HG03045 (cell line): ENCODE measurements at regions not wholly inside any gene's neighbourhood (a gene's known extent, or its start where the extent isn't known, plus 50 kb on each side); places are given as distances from the start of the nearest gene placed in this dataset.
A peak's percentile ranks its signal among the peaks of the same experiment; 100 is the strongest.

Experiments used
- ATAC-seq: cut with Tn5 transposase; IDR thresholded peaks from one replicate; pipeline ENCODE4 v1.9.1; 2021; ENCODE audit warnings: mild to moderate bottlenecking, moderate library complexity; ENCODE audit not compliant: unreplicated experiment

DNA sequence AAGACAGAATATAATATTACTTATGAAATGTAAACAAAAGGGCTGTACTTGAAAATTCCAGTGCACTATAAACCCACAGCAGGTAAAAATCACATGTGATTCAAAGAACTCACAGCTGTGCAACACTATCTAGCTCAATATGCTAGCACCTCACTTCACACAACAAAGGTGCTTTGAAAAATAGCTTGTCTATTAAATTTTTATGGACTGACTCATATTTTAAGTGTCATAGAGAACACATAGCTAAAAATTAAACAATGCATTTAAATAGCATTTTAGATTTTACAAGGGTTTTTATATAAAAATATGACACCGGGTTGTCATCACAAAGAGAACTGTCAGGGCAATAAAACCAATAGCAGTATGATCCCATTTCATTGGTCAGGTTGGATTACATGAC is 1390.5 kb upstream of the TENM4 start:
- no peak for ATAC-seq

DNA sequence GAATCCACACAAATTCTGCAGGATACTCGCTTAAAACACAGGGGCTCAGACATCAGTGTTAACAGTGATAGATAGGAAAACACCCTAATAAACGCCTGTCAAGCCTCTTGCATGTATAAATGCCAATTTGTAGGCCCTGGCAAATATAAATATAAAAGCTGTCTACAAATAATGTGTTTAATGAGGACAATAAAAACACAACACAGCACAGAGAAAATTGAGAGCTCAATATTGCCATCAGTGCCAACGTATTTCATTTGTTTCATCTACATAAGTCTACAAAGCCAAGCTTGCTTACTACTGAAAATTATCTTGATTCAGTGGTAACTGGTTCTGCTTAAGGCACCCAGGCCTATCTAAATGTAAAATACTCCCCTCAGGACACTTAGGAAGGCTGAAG is 1387.0 kb upstream of the TENM4 start:
- ATAC-seq = no peak

DNA sequence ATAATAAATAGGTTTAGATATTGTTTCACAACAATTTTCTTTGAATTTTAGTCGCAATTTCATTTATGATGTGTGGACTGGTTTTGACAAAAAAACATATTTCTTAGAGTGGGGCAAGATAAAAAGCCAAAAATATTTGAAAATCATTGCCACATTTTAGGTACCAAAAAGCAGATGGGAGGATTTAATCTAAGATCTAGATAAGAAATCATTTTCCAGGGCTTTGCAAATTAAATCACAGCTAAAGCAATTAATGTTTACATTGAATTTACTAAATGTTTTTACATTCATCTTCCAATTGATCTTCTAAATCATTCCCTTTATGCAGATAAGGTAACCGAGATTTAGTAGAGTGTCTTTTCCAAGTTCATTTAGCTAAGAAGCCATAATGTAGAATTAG is 1386.0 kb upstream of the TENM4 start:
- no peak for ATAC-seq

DNA sequence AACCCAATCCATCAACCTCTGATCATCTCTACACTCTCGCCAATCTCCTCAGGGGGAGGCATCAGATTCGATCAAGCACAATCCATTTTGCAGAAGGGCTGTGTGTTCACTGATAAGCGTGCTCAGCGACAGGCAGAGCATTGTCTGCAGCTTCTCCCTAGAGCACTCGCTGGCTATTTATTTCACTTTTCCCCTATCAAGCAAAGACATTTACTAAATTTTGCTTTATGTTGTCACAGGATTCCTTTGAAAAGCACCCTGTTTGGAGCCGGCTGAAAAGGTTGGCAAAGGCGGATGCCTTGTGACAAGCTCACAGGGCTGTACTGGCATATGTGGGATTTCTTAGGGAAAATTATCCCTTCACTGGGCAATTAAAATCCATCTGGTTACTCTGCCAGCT is 1381.5 kb upstream of the TENM4 start:
- no peak for ATAC-seq

DNA sequence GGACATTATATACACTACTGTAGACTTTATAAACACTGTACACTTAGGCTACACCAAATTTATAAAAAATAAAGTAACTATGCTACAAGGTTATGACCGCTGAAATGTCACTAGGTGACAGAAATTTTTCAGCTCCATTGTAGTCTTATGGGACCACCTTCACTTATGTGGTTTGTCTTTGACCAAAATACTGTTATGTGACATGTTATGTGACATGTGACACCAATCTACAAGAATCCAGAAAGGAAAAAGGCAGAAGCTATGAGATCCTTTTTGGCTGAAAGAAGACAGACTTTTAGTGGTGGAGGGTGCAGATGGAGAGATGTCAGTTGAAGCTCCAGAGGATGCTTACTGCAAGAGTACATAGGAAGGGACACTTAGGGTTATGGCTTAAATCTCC is 1378.4 kb upstream of the TENM4 start:
- no peak for ATAC-seq

DNA sequence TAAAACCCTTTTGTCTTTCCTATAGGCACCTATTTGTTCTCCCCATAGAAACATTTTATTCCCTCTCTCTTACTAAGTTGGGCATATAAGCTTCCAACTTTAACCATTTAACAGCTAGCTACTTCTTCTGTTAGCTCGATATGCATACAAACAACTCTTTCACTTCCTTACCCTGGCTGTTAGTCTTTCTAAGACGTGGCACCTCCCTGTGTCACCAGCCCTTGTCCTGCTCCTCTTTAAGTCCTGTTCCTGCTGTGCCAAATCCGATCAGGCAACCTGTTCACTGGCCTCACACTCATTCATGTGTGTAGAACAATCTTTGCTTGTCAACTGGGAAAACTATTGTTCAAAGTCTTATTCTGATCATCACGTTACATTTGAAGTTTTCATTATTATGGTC is 1376.1 kb upstream of the TENM4 start:
- no peak for ATAC-seq

DNA sequence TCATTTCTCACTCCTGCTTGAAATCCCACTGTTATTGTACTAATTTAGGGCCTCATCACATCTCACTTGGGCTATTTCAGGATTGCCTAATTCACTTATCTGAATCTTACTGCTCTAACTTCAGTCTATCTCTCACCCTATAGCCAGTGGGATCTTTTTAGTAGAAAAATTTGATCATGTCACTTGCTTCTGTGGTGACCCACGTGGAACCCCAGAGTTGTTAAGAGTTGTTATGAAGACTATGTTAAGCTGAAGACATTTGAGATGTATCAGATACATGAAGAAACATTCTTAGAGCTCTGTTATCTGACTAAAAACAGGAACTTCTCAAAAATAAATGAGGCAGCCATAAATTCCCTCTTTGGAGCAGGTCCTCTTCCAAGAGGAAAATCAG is 1375.6 kb upstream of the TENM4 start:
- ATAC-seq = peak; percentile 31

DNA sequence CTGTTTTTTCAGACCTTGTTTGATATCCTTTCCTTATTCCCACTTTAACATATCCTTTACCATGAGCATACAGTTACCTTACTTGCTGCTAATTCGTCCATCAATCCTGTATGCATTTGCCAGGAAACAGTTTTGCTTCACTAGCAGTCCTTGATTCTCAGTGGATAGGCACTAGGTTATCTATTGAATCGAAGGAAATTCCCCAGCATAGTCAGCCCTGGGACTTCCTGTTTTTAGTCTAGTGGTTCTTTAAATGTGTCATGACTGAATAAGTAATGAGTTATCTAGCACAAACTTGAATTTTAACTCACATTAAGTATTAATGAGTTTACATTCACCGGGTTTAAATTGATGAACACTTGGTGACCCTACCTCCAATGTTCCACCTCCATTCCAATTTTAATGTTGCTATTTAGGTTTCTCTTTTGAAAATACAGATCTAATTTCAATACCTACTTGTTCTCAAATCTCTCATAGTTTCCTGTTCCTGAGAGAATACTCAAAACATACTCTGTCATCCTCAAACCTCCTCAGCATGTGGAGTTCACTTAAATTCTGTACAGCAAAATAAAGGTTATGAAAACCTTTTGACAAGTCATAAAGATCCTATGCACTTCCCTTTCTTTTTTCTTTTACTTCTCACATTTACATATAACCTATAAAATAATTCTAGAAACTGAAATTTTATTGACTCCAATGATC is 1375.1 kb upstream of the TENM4 start:
- peak; percentile 91 for ATAC-seq

DNA sequence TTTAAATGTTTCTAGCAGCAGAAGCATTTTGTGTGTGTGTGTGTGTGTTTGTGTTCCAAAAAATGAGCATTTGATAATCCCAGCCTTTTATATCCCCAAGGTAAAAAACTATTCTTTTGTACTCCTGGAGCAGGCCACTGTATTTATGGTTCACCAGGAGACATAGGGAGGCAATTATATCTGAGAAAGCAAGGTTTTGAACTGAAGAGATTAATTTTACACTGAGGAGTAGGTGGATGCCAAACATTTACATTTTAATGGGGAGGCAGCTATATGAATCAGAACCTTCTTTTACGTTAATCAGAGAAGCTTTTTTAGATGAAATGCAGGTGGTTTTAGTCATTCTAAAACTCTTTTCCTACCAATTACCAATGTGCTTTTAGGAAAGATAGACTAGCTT is 1374.0 kb upstream of the TENM4 start:
- no peak for ATAC-seq

DNA sequence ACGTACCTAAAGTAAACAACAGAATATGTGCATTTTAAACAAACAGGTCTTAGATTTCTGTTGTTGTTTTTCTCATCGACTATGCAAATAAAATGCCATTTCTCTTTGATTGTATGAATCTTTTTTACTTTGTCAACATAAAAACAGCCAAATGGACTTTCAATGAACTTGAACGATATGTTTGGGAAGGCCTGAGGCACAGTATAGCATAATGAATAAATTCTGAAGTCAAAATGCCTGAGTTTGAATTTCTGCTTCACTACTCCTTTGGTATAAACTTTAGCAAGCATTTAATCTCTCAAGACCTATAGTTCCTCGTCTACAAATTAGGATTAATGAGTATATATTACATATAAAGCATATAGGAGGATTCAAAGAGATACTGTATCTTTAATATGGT is 1369.9 kb upstream of the TENM4 start:
- ATAC-seq = no peak

DNA sequence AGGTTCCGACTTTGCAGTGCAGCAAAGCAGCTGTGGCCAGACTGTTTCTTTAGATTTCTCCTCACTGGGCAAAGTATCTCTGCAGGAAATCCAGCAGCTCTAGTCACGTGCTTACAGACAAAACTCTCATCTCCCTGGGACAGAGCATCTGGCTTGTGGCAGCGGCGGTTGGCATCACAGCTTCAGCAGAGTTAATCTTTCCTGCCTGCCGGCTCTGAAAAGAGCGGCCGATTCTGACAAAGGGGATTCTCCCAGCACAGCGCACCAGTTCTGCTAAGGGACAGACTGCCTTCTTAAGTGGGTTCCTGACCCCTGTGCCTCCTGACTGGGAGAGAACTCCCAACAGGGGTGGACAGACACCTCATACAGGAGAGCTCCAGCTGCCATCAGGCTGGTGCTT is 1357.3 kb upstream of the TENM4 start:
- no peak for ATAC-seq

DNA sequence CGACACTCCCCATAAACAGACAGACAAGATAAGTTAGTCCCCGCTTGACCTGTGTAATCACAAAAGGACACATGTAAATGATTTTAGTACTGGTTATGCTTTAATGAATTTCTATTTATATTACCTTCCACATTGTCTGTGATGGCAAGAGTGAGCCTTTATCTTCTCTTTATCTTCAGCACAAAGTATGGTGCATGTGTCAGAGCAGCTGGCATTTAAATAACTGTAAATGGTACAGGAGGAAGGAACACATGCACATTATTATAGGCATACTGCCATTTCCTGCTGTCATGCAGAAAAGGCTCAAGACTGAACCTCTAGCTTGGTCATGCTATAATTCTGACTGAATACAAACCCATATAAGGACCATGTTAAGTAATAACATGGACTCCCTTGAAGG is 1342.7 kb upstream of the TENM4 start:
- ATAC-seq = no peak

DNA sequence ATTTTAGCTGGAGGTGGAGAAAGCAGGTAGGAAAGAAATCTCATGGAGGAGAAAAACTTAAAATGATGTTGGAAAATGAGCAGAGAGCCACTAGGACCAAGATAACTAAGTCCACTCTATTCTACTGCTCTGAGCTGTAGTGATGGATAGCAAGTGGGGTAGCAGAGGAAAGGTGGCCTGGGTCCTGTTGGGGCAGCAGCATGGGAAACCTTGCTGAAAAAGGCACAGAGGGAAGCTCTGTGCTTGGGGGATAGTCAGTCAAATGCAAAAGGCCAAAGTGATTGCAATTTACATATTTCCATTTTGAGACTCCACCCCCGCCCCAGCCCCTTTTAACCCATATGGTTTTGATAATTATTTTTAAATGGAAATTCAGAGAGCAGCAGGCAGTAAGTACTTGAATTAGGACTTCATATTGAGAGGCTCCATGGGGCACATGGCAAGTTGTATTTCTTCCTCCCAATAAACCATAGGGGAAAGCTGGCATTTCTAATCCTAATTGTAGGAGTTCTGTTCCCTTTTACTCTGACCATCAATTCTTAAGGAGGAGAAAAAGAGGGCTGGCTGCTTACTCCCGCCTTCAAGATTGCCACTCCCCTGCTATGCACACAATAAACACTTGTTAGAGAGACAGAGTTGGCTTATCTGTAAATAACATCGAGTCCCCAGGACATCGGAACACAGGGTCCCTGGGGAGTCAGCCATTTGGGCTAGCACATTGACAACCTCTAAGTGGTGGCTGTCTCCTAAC is 1341.5 kb upstream of the TENM4 start:
- no peak for ATAC-seq

DNA sequence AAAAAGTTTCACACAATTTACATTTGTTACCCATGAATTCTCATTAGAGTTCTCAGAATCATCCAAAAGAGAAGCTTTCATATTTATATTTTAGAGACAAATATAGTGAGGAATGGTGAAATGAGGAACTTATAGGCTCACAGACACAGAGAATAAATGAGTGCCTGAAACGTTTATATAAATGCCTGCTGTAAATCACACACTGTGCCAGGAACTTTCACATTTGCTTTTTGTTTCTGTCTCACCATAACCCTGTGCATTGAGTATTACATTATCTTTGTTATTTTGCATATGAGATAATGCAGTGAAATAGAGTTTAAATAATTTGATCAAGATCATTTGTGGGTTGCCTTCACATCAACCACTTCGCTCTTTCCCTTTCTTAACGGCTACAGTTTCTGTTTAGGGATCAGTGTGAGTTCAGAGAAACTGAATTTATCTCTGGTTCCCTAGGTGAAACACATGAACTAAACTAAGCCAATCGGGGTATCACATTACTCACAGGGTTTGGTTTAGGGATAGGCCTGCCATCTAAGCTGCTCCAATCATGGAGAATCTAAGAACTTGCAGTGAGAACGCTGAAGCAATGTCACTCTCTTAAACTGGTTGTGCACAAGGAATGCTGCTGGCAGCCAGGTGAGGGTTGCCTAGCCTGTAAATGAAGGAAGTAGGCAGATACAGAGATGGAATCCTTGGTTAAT is 1339.2 kb upstream of the TENM4 start:
- no peak for ATAC-seq

DNA sequence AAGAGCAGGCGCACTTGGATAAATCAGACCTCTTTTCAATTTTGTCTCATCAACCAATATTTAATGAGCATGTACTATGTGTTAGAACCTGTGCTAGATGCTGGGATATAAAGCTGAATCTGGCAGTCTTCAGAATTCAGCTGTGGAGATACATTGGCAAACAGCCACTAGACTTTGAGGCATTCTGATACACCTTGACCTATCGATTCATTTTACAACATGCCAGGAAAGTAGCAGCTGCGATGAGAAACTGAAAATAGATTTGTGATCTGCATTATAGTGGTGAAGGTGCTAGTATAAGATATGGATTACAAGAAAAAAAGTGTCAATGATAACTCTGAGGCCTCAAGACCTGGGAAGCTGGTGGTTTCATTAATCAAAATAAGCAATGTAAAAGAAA is 1338.1 kb upstream of the TENM4 start:
- ATAC-seq = no peak

DNA sequence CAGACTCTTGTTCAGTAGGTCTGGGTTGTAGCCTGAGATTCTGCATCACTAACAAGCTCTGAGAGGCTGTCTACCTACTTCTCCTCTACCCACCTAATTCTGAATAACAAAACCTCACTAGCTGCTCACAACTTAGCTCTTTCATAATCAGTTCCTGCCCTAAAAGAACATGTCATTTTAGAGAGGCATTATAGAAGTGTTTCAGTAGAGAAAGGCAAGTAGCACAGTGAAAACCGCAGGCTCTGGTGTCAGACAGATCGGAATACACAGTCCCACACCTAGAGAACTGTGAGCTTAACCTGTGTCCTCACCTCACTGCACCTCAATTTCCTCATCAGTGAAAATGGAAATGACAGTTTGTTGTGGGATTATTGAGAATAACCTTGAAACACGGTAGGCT is 1337.6 kb upstream of the TENM4 start:
- ATAC-seq = no peak

DNA sequence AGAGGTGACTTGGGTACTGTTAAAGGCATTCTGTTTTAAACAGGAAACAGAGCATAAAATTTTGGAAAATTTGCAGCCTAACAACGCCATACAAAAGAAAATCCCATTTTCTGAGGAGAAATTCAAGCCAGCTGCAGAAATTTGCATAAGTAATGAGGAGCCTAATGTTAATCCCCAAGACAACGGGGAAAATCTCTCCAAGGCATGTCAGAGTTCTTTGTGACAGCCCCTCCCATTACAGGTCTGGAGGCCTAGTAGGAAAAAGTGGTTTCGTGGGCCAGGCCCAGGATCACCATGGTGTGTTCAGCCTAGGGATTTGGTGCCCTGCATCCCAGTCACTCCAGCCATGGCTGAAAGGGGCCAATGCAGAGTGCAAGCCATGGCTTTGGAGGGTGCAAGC is 1333.1 kb upstream of the TENM4 start:
- ATAC-seq = no peak

DNA sequence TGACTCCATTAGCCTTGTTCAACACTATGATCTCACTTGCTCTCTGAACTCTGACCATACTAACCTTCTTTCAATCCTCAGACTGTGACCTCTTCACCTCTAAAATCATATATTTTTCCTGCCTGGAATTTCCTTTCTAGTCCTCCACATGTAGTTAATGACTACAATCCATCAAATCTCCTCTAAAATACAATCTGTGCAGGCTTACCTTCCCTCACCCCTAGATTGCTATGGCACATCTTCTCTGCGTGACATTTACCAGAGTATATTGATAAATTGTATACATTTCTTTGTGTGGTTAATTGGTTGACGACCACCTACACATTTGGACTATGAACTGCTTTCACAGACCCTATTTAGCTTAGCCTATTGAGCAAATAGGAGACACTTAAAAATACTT is 1330.2 kb upstream of the TENM4 start:
- ATAC-seq = no peak

DNA sequence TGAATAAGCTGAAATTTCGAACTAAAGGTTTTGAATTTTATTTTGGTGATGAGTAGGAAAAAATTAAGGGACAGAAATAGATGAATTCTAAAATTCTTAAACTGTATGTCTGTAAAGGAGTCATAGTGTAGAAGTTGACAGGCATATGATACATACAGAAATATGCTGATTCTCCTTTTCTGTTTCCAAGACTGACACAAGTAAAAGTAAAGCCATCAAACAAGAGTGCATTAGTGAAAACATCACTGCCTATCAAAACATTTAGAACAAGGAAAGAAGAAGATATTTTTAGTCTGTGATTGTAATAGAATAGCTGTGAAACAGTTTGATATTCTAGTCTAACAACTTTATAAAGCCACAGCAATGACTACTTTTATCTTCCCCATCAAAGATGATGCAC is 1318.0 kb upstream of the TENM4 start:
- ATAC-seq = no peak

DNA sequence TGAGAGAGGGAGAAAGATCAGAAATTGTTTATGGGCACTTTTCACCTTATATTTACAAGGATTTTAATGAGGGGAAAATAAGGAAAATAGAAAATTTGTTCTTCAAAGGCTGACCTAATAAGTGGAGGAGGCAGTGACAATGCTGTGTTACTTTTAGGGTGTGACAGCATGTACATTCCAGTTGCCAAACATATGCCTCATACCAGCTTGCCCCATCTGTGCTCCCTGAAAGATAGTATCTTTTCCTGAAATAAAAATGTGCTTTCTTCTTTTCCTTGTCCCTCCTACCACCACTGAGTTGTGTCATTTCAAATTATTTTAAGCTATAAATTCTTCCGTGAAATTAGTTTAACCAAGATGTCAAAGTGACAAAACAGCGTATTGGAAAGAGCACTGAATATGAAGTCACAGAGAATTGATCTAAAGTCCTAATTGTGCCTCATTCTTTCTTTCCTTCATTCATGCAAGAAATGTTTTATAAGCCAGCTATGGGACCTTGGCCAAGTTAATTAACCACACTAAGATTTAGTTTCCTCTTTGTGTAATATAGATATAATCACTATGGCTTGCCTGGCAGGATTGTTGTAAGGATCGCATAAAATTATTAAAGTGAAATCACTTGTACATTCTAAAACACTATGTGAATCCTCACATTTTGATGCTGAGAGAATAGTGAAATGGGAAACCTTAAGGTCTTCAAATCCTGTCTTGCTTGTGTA is 1307.5 kb upstream of the TENM4 start:
- ATAC-seq = no peak

DNA sequence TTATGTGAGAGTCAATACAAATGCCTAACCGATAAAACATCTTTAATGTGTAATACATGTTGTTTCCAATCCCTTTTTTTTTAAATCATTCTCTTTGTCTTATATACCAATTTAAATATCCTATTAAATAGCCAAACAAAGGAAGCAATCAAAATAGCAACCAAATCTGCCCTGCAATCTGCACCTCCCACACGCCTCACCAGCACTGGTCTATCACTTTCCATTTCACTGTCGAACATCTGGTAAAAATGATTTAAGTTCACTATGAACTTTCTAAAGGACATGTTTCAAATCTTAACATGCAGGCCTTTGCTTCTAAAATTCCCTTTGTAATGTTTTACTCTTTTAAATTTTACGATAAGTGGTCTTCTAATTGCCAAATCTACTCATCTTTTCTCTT is 1305.5 kb upstream of the TENM4 start:
- no peak for ATAC-seq

DNA sequence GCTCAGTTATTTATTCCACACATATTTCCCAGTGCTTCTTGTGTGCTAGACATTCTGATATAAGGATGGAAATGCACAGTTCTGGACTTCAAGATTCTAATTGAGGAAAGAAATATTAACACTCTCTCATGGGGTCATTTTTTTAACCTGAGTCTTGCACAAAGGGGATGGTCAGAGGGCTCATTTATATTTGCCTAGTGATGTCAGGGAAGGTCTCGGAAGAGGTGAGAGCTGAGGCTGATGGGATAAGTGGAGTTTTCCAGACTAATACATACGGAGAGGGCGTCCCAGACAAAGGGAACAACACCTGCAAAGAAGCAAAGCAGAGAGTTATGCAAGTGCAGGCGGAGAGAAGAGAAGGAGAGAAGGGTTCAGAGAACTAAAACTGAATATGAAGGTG is 1304.6 kb upstream of the TENM4 start:
- ATAC-seq = no peak
